HG03039 (cell line): ENCODE measurements at regions not wholly inside any gene's neighbourhood (a gene's known extent, or its start where the extent isn't known, plus 50 kb on each side); places are given as distances from the start of the nearest gene placed in this dataset.

Experiments
- ATAC-seq: cut with Tn5 transposase; IDR thresholded peaks from one replicate; pipeline ENCODE4 v1.9.1; 2021; ENCODE audit warnings: mild to moderate bottlenecking, moderate library complexity; ENCODE audit not compliant: unreplicated experiment

GRCh38 chr10:56905051-56905450 lies 544.0 kb upstream of the ZWINT start:
- ATAC-seq = no peak

- ATAC-seq = no peak
These were observed 541.5 kb upstream of the ZWINT start for GRCh38 chr10:56902554-56902953.

GRCh38 chr10:56895306-56895705 lies 534.2 kb upstream of the ZWINT start:
- no peak for ATAC-seq

GRCh38 chr10:56881218-56881617 lies 520.2 kb upstream of the ZWINT start:
- no peak for ATAC-seq

GRCh38 chr10:56880606-56881005 lies 519.5 kb upstream of the ZWINT start:
- no peak for ATAC-seq

GRCh38 chr10:56874950-56875349 lies 513.9 kb upstream of the ZWINT start:
- no peak for ATAC-seq

GRCh38 chr10:56871160-56871668 lies 510.2 kb upstream of the ZWINT start:
- ATAC-seq = no peak

- ATAC-seq = no peak
These were observed 506.2 kb upstream of the ZWINT start for GRCh38 chr10:56867236-56867635.

- ATAC-seq = no peak
These were observed 495.5 kb upstream of the ZWINT start for GRCh38 chr10:56856569-56856968.

GRCh38 chr10:56844978-56845529 lies 484.0 kb upstream of the ZWINT start:
- ATAC-seq = no peak

- ATAC-seq = no peak
These were observed 475.6 kb upstream of the ZWINT start for GRCh38 chr10:56836659-56837058.

- no peak for ATAC-seq
These were observed 470.6 kb upstream of the ZWINT start for GRCh38 chr10:56831681-56832080.

- peak; percentile 54 for ATAC-seq
These were observed 462.8 kb upstream of the ZWINT start for GRCh38 chr10:56823849-56824248.

GRCh38 chr10:56805022-56805421 lies 444.0 kb upstream of the ZWINT start:
- no peak for ATAC-seq

GRCh38 chr10:56785292-56785691 lies 424.2 kb upstream of the ZWINT start:
- ATAC-seq = no peak

- ATAC-seq = no peak
These were observed 421.4 kb upstream of the ZWINT start for GRCh38 chr10:56782503-56782902.

- no peak for ATAC-seq
These were observed 410.3 kb upstream of the ZWINT start for GRCh38 chr10:56771343-56771742.

- ATAC-seq = no peak
These were observed 402.0 kb upstream of the ZWINT start for GRCh38 chr10:56763090-56763489.

GRCh38 chr10:56745490-56745889 lies 384.4 kb upstream of the ZWINT start:
- ATAC-seq = no peak

- ATAC-seq = no peak
These were observed 367.3 kb upstream of the ZWINT start for GRCh38 chr10:56728349-56728748.

GRCh38 chr10:56722912-56723311 lies 361.9 kb upstream of the ZWINT start:
- no peak for ATAC-seq

- no peak for ATAC-seq
These were observed 354.2 kb upstream of the ZWINT start for GRCh38 chr10:56715262-56715661.

GRCh38 chr10:56698506-56698905 lies 337.4 kb upstream of the ZWINT start:
- ATAC-seq = no peak
